ENCODE measurements at regions not wholly inside any gene's neighbourhood (a gene's known extent, or its start where the extent isn't known, plus 50 kb on each side); places are given as distances from the start of the nearest gene placed in this dataset.

DNA sequence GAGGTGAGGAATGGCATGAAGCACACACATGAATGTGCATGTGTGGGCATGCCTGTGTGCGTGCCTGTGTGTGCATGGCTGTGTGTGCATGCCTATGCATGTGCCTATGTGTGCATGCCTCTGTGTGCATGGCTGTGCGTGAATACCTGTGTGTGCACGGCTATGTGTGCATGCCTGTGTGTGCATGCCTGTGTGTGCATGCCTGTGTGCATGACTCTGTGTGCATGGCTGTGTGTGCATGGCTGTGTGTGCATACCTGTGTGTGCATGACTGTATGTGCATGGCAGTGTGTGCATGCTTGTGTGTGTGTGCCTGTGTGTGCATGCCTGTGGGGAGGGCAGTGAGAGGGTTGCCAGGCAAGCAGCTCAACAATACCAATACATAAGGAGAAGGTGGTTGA lies 276.5 kb upstream of the ERCC4 start:
- H3K4me3 ChIP-seq = no peak overlapping the region
- H3K36me3 ChIP-seq = no peaks in the 10 kb centered on the region
- H3K27ac ChIP-seq (replicated peaks) = no peak overlapping the region
- peaks cover 7% of the 10 kb centered on the region for H3K27me3 ChIP-seq (ENCODE audit: low read depth)
- TF ChIP-seq, protein P1, sequence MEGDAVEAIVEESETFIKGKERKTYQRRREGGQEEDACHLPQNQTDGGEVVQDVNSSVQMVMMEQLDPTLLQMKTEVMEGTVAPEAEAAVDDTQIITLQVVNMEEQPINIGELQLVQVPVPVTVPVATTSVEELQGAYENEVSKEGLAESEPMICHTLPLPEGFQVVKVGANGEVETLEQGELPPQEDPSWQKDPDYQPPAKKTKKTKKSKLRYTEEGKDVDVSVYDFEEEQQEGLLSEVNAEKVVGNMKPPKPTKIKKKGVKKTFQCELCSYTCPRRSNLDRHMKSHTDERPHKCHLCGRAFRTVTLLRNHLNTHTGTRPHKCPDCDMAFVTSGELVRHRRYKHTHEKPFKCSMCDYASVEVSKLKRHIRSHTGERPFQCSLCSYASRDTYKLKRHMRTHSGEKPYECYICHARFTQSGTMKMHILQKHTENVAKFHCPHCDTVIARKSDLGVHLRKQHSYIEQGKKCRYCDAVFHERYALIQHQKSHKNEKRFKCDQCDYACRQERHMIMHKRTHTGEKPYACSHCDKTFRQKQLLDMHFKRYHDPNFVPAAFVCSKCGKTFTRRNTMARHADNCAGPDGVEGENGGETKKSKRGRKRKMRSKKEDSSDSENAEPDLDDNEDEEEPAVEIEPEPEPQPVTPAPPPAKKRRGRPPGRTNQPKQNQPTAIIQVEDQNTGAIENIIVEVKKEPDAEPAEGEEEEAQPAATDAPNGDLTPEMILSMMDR (IDR thresholded peaks at IDR 0.05; ENCODE audit: borderline replicate concordance) = no peak
- H3K9me3 ChIP-seq (replicated peaks) = no peaks in the 10 kb centered on the region
- intact Hi-C loops (cut with micrococcal nuclease) = no loop called here
- no peak for DNase-seq
- no peaks in the 10 kb centered on the region for H3K4me1 ChIP-seq

DNA sequence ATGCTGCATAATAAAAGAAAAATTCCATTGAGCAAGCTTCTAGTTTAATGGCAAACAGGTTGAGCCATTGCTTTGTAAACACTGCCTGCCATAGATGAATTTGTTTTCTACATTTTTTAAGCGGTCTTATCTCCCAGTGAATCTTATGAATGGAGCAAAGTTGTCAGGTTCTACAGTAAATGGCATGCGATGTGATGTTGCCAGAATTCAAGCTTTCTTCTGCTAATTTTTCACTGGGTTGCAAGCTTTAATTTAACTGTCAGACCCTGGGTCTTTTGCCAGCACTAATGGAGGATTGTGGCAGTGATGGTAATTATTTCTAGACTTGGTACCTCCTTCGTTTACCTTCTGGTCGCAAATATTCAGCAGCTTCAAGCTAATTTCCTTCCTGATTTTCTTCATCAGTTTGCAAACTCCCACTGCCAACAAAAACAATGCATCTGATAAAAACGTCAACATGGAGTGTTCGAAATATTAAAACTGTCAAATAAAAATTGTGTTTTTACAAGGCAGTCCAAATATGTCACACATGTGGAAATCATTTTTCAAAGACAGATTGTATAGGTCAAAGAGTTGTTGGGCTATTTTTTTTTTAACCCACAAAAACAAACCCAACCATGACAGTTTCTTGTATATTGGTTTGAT lies 274.2 kb upstream of the ERCC4 start:
- TF ChIP-seq, protein P1 (IDR thresholded peaks at IDR 0.05; ENCODE audit: borderline replicate concordance) = no peak
- Histone ChIP-seq H3K27ac (replicated peaks) (no peak overlapping the region), H3K9me3 (replicated peaks) (no peaks in the 10 kb centered on the region), H3K27me3 (ENCODE audit: low read depth) (peaks cover 7% of the 10 kb centered on the region), H3K4me3 (no peak overlapping the region), H3K36me3 (no peaks in the 10 kb centered on the region), H3K4me1 (no peaks in the 10 kb centered on the region)
- no peak for DNase-seq
- intact Hi-C loops (cut with micrococcal nuclease) = no loop called here

DNA sequence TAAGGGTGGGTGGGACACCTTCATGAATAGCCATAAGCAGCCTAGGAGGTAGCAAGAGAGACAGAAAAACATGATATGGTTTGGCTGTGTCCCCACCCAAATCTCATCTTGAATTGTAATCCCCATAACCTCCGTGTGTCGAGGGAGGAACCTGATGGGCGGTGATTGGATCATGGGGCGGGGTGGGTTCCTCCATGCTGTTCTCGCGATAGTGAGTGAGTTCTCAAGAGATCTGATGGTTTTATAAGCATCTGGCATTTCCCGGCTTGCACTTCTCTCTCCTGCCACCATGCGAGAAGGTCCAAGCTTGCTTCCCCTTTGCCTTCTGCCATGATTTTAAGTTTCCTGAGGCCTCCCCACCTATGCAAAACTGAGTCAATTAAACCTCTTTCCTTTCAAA lies 259.1 kb upstream of the ERCC4 start:
- Histone ChIP-seq H3K4me3 (no peak overlapping the region), H3K27me3 (ENCODE audit: low read depth) (peaks cover 5% of the 10 kb centered on the region), H3K4me1 (no peaks in the 10 kb centered on the region), H3K9me3 (replicated peaks) (peaks cover 7% of the 10 kb centered on the region), H3K27ac (replicated peaks) (no peak overlapping the region), H3K36me3 (no peaks in the 10 kb centered on the region)
- TF ChIP-seq, protein P1 (IDR thresholded peaks at IDR 0.05; ENCODE audit: borderline replicate concordance) = no peak
- intact Hi-C loops (cut with micrococcal nuclease) = no loop called here
- no peak for DNase-seq

DNA sequence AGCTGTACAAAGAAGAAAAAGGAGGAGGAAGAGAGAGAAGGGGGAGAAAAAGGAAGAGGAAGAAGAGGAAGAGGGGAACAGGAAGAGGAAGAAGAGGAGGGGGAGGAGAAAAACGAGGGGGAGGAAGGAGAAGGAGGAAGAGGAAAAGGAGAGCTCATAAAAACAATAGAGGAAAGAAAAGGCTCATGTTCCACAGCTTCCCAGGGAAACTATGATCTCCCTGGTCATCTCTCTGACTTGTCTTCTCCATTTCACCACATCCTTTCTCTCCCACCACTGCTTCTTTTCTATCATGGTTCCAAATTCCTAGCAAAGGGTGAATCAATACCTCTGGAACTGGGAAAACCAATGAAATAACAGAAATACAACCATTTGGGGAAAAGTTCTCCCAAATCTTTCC lies 254.1 kb upstream of the ERCC4 start:
- no peak overlapping the region for H3K27ac ChIP-seq (replicated peaks)
- TF ChIP-seq, protein P1 (IDR thresholded peaks at IDR 0.05; ENCODE audit: borderline replicate concordance) = no peak
- intact Hi-C loops (cut with micrococcal nuclease) = no loop called here
- no peaks in the 10 kb centered on the region for H3K4me1 ChIP-seq
- H3K36me3 ChIP-seq = no peaks in the 10 kb centered on the region
- no peak overlapping the region for H3K4me3 ChIP-seq
- H3K9me3 ChIP-seq (replicated peaks) = peaks cover 11% of the 10 kb centered on the region
- DNase-seq = no peak
- H3K27me3 ChIP-seq (ENCODE audit: low read depth) = peaks cover 5% of the 10 kb centered on the region

DNA sequence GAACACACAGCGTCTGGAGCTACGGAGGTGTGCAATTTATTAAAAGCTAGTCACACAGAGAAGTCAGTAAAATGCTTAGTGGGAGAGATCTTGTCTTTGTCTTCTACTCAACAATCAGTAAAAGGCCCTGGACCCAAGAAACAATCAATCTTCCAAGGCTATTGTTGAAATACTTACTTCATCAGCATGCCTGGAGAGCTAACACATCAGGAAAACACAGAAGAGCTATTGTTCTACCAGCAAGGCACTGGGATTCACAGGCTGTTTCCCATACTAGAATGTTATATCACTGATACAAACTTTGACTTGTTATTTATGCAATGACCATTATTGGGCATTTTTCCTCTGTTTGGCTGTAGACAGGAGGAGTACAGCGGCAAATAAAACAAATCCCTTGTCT lies 247.8 kb upstream of the ERCC4 start:
- H3K27me3 ChIP-seq (ENCODE audit: low read depth) = peaks cover 3% of the 10 kb centered on the region
- no peak for DNase-seq
- no peak overlapping the region for H3K27ac ChIP-seq (replicated peaks)
- no peak overlapping the region for H3K4me3 ChIP-seq
- TF ChIP-seq, protein P1 (IDR thresholded peaks at IDR 0.05; ENCODE audit: borderline replicate concordance) = no peak
- intact Hi-C loops (cut with micrococcal nuclease) = no loop called here
- peaks cover 17% of the 10 kb centered on the region for H3K9me3 ChIP-seq (replicated peaks)
- H3K4me1 ChIP-seq = no peaks in the 10 kb centered on the region
- H3K36me3 ChIP-seq = no peaks in the 10 kb centered on the region
